Coronary artery (tissue), 2 donors: ENCODE measurements at regions not wholly inside any gene's neighbourhood (a gene's known extent, or its start where the extent isn't known, plus 50 kb on each side); places are given as distances from the start of the nearest gene placed in this dataset.

Experiments used
- DNase-seq: peaks from one replicate; pipeline ENCODE4 v3.0.0-alpha.2; 2017; ENCODE audit warnings: low spot score
- H3K27ac ChIP-seq, 2 donors: fragments of 200-600 bp; sonication (generic); one replicate each; pipeline ENCODE4 v1.5.1; 2016 to 2019
- H3K4me3 ChIP-seq: fragments of 200-600 bp; sonication (generic); 2 replicates; pipeline ENCODE4 v1.5.1; 2016; ENCODE audit warnings: mild to moderate bottlenecking, moderate library complexity
- CTCF ChIP-seq: fragments of 200-600 bp; sonication (generic); IDR thresholded peaks from one replicate; pipeline ENCODE4 v1.5.1; 2019; ENCODE audit warnings: antibody characterized with exemption

- no peak for DNase-seq
- no peak overlapping the region for H3K4me3 ChIP-seq
- no peak overlapping the region for H3K27ac ChIP-seq
- no peak for TF ChIP-seq CTCF
Observed at GRCh38 chr14:29353513-29353912, 574.1 kb downstream of the PRKD1 start.

GRCh38 chr14:29354486-29354885, 573.2 kb downstream of the PRKD1 start:
- Histone ChIP-seq H3K27ac (no peak overlapping the region), H3K4me3 (no peak overlapping the region)
- no peak for TF ChIP-seq CTCF
- DNase-seq = no peak

GRCh38 chr14:29355331-29355730, 572.3 kb downstream of the PRKD1 start:
- DNase-seq = no peak
- TF ChIP-seq CTCF = no peak
- no peak overlapping the region for H3K27ac ChIP-seq
- H3K4me3 ChIP-seq = no peak overlapping the region

GRCh38 chr14:29355846-29356245, 571.8 kb downstream of the PRKD1 start:
- DNase-seq = no peak
- Histone ChIP-seq H3K4me3 (no peak overlapping the region), H3K27ac (no peak overlapping the region)
- TF ChIP-seq CTCF = no peak

- H3K4me3 ChIP-seq = no peak overlapping the region
- TF ChIP-seq CTCF = no peak
- DNase-seq = no peak
- H3K27ac ChIP-seq = no peak overlapping the region
Observed at GRCh38 chr14:29360656-29361055, 567.0 kb downstream of the PRKD1 start.

- TF ChIP-seq CTCF = no peak
- Histone ChIP-seq H3K27ac (no peak overlapping the region), H3K4me3 (no peak overlapping the region)
- DNase-seq = no peak
Observed at GRCh38 chr14:29370024-29370423, 557.6 kb downstream of the PRKD1 start.

- DNase-seq = no peak
- H3K4me3 ChIP-seq = no peak overlapping the region
- TF ChIP-seq CTCF = no peak
- no peak overlapping the region for H3K27ac ChIP-seq
Observed at GRCh38 chr14:29376237-29376636, 551.4 kb downstream of the PRKD1 start.
